ENCODE measurements at regions not wholly inside any gene's neighbourhood (a gene's known extent, or its start where the extent isn't known, plus 50 kb on each side); places are given as distances from the start of the nearest gene placed in this dataset.
A peak's percentile ranks its signal among the peaks of the same experiment; 100 is the strongest.

- no peaks in the 10 kb centered on the region for H3K9me3 Mint-ChIP-seq
- H3K4me3 Mint-ChIP-seq = no peak overlapping the region
- no peaks in the 10 kb centered on the region for H3K36me3 Mint-ChIP-seq (ENCODE audit: low read depth)
- no peak for DNase-seq (ENCODE audit: low read depth, low spot score)
- no peak overlapping the region for H3K27ac Mint-ChIP-seq (ENCODE audit: unreplicated experiment)
- H3K27me3 Mint-ChIP-seq (ENCODE audit: low read depth) = no peaks in the 10 kb centered on the region
- no peaks in the 10 kb centered on the region for H3K4me1 Mint-ChIP-seq
- TF ChIP-seq CTCF (conservative IDR thresholded peaks at IDR 0.05) = no peak
Observed at GRCh38 chr17:55605705-55606487, 94.6 kb upstream of the SMIM36 start.

- peak; percentile 64 for TF ChIP-seq CTCF (conservative IDR thresholded peaks at IDR 0.05)
- no peak overlapping the region for H3K27ac Mint-ChIP-seq (ENCODE audit: unreplicated experiment)
- H3K4me3 Mint-ChIP-seq = no peak overlapping the region
- no peaks in the 10 kb centered on the region for H3K27me3 Mint-ChIP-seq (ENCODE audit: low read depth)
- peaks cover 12% of the 10 kb centered on the region for H3K9me3 Mint-ChIP-seq
- no peaks in the 10 kb centered on the region for H3K4me1 Mint-ChIP-seq
- peak; percentile 14 for DNase-seq (ENCODE audit: low read depth, low spot score)
- peaks cover 2% of the 10 kb centered on the region for H3K36me3 Mint-ChIP-seq (ENCODE audit: low read depth)
Observed at GRCh38 chr17:55601874-55602364, 90.7 kb upstream of the SMIM36 start.

GRCh38 chr17:55598495-55598894 is 87.2 kb upstream of the SMIM36 start:
- Mint-ChIP-seq H3K9me3 (peaks cover 20% of the 10 kb centered on the region), H3K27me3 (ENCODE audit: low read depth) (no peaks in the 10 kb centered on the region), H3K4me3 (no peak overlapping the region), H3K27ac (ENCODE audit: unreplicated experiment) (no peak overlapping the region), H3K36me3 (ENCODE audit: low read depth) (peaks cover 7% of the 10 kb centered on the region), H3K4me1 (no peaks in the 10 kb centered on the region)
- no peak for DNase-seq (ENCODE audit: low read depth, low spot score)
- no peak for TF ChIP-seq CTCF (conservative IDR thresholded peaks at IDR 0.05)

GRCh38 chr17:55588446-55589242 is 77.4 kb upstream of the SMIM36 start:
- H3K4me1 Mint-ChIP-seq = peaks cover 19% of the 10 kb centered on the region
- H3K27ac Mint-ChIP-seq (ENCODE audit: unreplicated experiment) = no peak overlapping the region
- H3K27me3 Mint-ChIP-seq (ENCODE audit: low read depth) = no peaks in the 10 kb centered on the region
- H3K4me3 Mint-ChIP-seq = no peak overlapping the region
- DNase-seq (ENCODE audit: low read depth, low spot score) = no peak
- peaks cover 9% of the 10 kb centered on the region for H3K36me3 Mint-ChIP-seq (ENCODE audit: low read depth)
- TF ChIP-seq CTCF (conservative IDR thresholded peaks at IDR 0.05) = no peak
- peaks cover 12% of the 10 kb centered on the region for H3K9me3 Mint-ChIP-seq

GRCh38 chr17:55587608-55588139 is 76.4 kb upstream of the SMIM36 start:
- Mint-ChIP-seq H3K27ac (ENCODE audit: unreplicated experiment) (peak overlapping the region; percentile 79), H3K27me3 (ENCODE audit: low read depth) (no peaks in the 10 kb centered on the region), H3K4me3 (no peak overlapping the region), H3K4me1 (peaks cover 19% of the 10 kb centered on the region), H3K36me3 (ENCODE audit: low read depth) (peaks cover 9% of the 10 kb centered on the region), H3K9me3 (peaks cover 12% of the 10 kb centered on the region)
- no peak for DNase-seq (ENCODE audit: low read depth, low spot score)
- no peak for TF ChIP-seq CTCF (conservative IDR thresholded peaks at IDR 0.05)

Data from neural crest cell (in vitro differentiated cells).